ENCODE measurements at regions not wholly inside any gene's neighbourhood (a gene's known extent, or its start where the extent isn't known, plus 50 kb on each side); places are given as distances from the start of the nearest gene placed in this dataset.
"Not testable (repeated sequence)": the region's sequence is repeated elsewhere in the genome, so short reads cannot be mapped to it uniquely, and the experiment has no call there.

- no peak for DNase-seq (ENCODE audit: low read depth in 2 of 3, low spot score in 2 of 3)
Measured at GRCh38 chr6:134614606-134615485, 296.9 kb upstream of the SGK1 start.

- DNase-seq (ENCODE audit: low read depth in 2 of 3, low spot score in 2 of 3): not testable (repeated sequence)
Measured at GRCh38 chr6:134612128-134612527, 294.2 kb upstream of the SGK1 start.

- no peak for DNase-seq (ENCODE audit: low read depth in 2 of 3, low spot score in 2 of 3)
Measured at GRCh38 chr6:134610411-134610810, 292.5 kb upstream of the SGK1 start.

- no peak for DNase-seq (ENCODE audit: low read depth in 2 of 3, low spot score in 2 of 3)
Measured at GRCh38 chr6:134609716-134610261, 291.9 kb upstream of the SGK1 start.

GRCh38 chr6:134607411-134607810, 289.5 kb upstream of the SGK1 start:
- DNase-seq (ENCODE audit: low read depth in 2 of 3, low spot score in 2 of 3): no peak

GRCh38 chr6:134605034-134605433, 287.1 kb upstream of the SGK1 start:
- DNase-seq (ENCODE audit: low read depth in 2 of 3, low spot score in 2 of 3): no peak

- no peak for DNase-seq (ENCODE audit: low read depth in 2 of 3, low spot score in 2 of 3)
Measured at GRCh38 chr6:134604014-134604676, 286.2 kb upstream of the SGK1 start.

GRCh38 chr6:134603561-134603960, 285.6 kb upstream of the SGK1 start:
- DNase-seq (ENCODE audit: low read depth in 2 of 3, low spot score in 2 of 3): no peak

- no peak for DNase-seq (ENCODE audit: low read depth in 2 of 3, low spot score in 2 of 3)
Measured at GRCh38 chr6:134602123-134602522, 284.2 kb upstream of the SGK1 start.

- no peak for DNase-seq (ENCODE audit: low read depth in 2 of 3, low spot score in 2 of 3)
Measured at GRCh38 chr6:134600671-134601070, 282.8 kb upstream of the SGK1 start.

GRCh38 chr6:134599079-134599478, 281.2 kb upstream of the SGK1 start:
- no peak for DNase-seq (ENCODE audit: low read depth in 2 of 3, low spot score in 2 of 3)

GRCh38 chr6:134596191-134596590, 278.3 kb upstream of the SGK1 start:
- no peak for DNase-seq (ENCODE audit: low read depth in 2 of 3, low spot score in 2 of 3)

- no peak for DNase-seq (ENCODE audit: low read depth in 2 of 3, low spot score in 2 of 3)
Measured at GRCh38 chr6:134594881-134595280, 277.0 kb upstream of the SGK1 start.

GRCh38 chr6:134593887-134594286, 276.0 kb upstream of the SGK1 start:
- no peak for DNase-seq (ENCODE audit: low read depth in 2 of 3, low spot score in 2 of 3)

GRCh38 chr6:134593442-134593841, 275.5 kb upstream of the SGK1 start:
- DNase-seq (ENCODE audit: low read depth in 2 of 3, low spot score in 2 of 3): no peak

GRCh38 chr6:134593024-134593423, 275.1 kb upstream of the SGK1 start:
- DNase-seq (ENCODE audit: low read depth in 2 of 3, low spot score in 2 of 3): no peak

- no peak for DNase-seq (ENCODE audit: low read depth in 2 of 3, low spot score in 2 of 3)
Measured at GRCh38 chr6:134590449-134590848, 272.5 kb upstream of the SGK1 start.

GRCh38 chr6:134590004-134590403, 272.1 kb upstream of the SGK1 start:
- no peak for DNase-seq (ENCODE audit: low read depth in 2 of 3, low spot score in 2 of 3)

- DNase-seq (ENCODE audit: low read depth in 2 of 3, low spot score in 2 of 3): no peak
Measured at GRCh38 chr6:134589512-134589911, 271.6 kb upstream of the SGK1 start.

GRCh38 chr6:134588267-134588666, 270.4 kb upstream of the SGK1 start:
- DNase-seq (ENCODE audit: low read depth in 2 of 3, low spot score in 2 of 3): no peak

- no peak for DNase-seq (ENCODE audit: low read depth in 2 of 3, low spot score in 2 of 3)
Measured at GRCh38 chr6:134585517-134585873, 267.6 kb upstream of the SGK1 start.

GRCh38 chr6:134584847-134585516, 267.1 kb upstream of the SGK1 start:
- DNase-seq (ENCODE audit: low read depth in 2 of 3, low spot score in 2 of 3): no peak

Measured in activated CD8-positive, alpha-beta memory T cell treated with anti-CD3 and anti-CD28 coated beads for 48 hours (primary cell).